GM21786 (cell line): ENCODE measurements at regions not wholly inside any gene's neighbourhood (a gene's known extent, or its start where the extent isn't known, plus 50 kb on each side); places are given as distances from the start of the nearest gene placed in this dataset.

Experiments used
- ATAC-seq: cut with Tn5 transposase; IDR thresholded peaks from one replicate; pipeline ENCODE4 v1.9.1; 2021; ENCODE audit not compliant: unreplicated experiment

GRCh38 chr3:177948716-177949425 is 587.4 kb upstream of the KCNMB2 start:
- no peak for ATAC-seq

GRCh38 chr3:177959188-177959587 is 577.0 kb upstream of the KCNMB2 start:
- ATAC-seq = no peak

GRCh38 chr3:177960014-177960413 is 576.2 kb upstream of the KCNMB2 start:
- no peak for ATAC-seq

GRCh38 chr3:177960722-177961121 is 575.5 kb upstream of the KCNMB2 start:
- ATAC-seq = no peak

- ATAC-seq = no peak
These were observed 574.5 kb upstream of the KCNMB2 start for GRCh38 chr3:177961784-177962183.

DNA sequence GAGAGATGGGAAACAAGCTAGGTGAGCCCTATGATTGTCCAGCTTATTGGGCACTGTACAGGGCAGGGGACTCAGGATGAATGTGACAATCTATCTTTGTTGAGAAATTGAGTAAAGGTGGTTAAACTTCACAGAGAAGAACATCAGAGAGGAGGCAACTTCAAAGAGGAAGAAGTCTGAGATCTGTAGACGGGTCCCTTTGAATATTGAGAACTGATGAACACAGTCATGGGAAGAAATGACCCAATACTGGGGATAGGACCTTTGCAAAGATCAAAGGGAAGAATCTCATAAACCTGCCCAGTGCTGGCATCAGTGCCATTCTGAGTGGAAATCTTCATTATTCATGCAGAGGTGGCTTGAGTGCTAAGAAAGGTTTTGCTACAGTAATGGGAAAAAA is 569.7 kb upstream of the KCNMB2 start:
- ATAC-seq = no peak

DNA sequence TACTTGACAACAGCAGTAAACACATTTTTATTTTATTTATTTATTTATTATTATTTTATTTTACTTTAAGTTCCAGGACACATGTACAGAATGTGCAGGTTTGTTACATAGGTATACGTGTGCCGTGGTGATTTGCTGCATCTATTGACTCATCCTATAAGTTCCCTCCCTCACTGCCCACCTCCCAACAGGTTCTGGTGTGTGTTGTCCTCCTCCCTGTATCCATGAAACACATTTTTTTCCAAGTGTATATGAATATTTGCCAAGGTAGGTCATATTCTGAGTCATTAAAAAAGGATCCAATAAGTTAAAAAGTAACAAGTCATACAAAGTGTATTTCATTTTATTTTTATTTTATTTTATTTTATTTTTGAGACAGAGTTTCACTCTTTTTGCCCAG is 567.3 kb upstream of the KCNMB2 start:
- ATAC-seq = no peak

DNA sequence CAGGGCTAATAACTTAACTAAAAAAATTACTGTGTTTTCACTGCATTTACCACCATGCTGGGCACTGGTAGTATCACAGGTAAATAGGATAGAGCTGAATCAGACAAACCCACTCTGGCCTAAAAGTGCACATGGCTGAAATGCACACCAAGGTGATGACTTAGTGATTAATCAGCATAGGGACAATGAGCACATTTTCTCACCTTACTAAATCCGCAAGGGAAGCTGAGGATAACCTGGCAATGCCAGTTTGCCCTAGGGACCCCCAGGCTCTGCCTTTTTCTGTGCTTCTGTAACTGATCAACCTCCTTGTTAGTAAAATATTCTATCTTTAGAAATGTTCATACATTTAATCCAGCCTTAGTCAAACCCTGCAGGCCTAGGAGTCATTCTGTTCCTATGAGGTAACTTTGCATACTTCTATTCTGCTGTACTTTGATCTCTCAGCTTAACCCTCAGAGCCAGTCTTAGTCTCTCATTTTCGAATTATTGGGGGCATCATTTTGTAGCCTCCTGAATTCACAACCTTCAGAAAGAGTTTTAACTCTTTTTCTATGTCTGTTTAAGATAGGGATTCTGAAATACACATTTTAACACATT is 562.9 kb upstream of the KCNMB2 start:
- ATAC-seq = no peak

GRCh38 chr3:177976241-177976640 is 560.0 kb upstream of the KCNMB2 start:
- ATAC-seq = no peak

GRCh38 chr3:177976866-177977265 is 559.4 kb upstream of the KCNMB2 start:
- ATAC-seq = no peak

GRCh38 chr3:177977381-177978158 is 558.7 kb upstream of the KCNMB2 start:
- no peak for ATAC-seq

DNA sequence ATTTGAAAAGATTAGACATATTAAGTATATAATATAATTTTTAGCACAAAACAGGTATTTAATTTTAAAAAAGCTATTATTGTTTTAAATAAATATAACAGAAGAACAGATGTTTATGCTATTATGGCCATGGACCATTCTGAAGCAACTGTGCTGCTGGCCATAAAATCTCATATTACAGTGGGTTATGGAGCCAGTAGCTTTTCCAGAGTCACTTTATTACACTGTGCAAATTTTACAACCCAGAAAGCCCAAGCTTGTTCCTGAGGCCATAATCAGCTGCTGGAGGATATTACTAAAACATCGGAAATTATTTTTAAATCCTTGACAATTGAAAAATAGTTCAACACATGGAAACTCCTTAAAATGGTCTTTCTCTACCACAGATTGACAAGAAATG is 557.3 kb upstream of the KCNMB2 start:
- no peak for ATAC-seq

DNA sequence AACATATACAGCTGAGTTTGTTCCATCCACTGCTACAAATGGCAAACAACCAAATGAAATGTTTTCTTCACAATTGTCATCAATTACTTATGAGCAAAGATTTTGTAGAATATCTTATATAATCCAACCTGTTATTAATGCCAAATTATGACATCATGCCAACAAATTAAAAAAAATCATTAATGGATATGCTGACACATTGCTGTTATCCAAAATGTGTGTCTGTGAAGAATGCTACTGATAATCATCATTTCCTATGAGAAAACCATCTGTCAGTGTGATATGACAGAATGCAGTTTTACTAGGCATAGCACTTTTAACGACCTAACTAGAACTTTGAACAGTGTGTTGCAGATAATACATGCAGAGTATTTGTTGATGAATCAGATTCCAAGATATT is 556.5 kb upstream of the KCNMB2 start:
- ATAC-seq = no peak

- ATAC-seq = no peak
These were observed 554.7 kb upstream of the KCNMB2 start for GRCh38 chr3:177981576-177981975.

GRCh38 chr3:177982034-177982433 is 554.2 kb upstream of the KCNMB2 start:
- ATAC-seq = no peak

DNA sequence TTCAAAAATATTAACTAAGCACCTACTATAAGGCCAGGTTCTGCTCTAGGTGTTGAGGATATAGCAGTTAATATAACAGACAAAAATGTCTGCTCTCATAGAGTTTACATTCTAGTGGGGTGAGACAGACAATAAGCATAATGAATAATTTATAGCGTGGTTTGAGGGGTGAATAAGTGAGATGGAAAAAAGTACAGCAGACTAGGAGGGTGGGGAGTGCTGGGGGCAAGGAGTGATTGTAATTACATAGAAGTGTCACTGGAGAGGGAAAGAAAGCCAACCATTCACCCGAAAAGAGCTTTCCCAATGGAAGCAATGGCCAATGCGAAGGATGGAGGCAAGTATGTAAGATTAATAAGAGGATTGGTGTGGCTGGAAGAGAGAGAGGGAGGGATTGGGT is 552.9 kb upstream of the KCNMB2 start:
- no peak for ATAC-seq

- no peak for ATAC-seq
These were observed 543.0 kb upstream of the KCNMB2 start for GRCh38 chr3:177992993-177993970.

GRCh38 chr3:177994976-177995375 is 541.3 kb upstream of the KCNMB2 start:
- no peak for ATAC-seq

DNA sequence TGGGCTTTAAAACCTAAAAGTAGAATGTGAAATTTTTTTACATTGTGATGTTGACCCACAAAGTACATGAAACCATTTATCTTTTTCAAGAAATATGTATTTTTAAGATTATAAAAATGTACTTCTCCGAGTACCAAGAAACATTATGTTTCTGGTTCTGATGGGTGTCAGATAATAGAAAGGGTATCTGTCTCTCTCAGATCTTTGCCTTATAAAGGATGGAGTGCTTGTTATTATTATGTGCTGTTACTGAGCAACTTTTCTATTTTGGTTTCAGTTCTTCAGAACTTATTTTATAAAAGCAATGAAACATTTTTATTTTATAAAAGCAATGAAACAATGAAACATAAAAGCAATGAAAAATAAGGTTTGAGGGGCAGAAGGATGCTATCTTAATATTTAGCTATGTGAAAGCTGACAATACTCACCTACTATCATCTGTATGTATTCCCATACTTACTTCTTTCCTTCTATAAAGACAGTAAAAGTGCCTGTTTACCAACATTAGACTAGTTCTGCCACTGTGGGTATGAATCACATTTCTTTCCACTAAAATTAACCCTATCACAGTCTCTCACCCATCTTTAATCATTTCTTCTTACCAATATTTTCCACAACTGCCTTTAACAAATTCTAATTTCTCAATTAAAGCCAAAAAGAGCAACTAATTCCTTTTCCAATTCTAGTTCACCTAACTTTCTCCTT is 540.7 kb upstream of the KCNMB2 start:
- no peak for ATAC-seq

- peak; percentile 84 for ATAC-seq
These were observed 534.5 kb upstream of the KCNMB2 start for GRCh38 chr3:178001670-178002101.
